ENCODE measurements at regions not wholly inside any gene's neighbourhood (a gene's known extent, or its start where the extent isn't known, plus 50 kb on each side); places are given as distances from the start of the nearest gene placed in this dataset.

DNA sequence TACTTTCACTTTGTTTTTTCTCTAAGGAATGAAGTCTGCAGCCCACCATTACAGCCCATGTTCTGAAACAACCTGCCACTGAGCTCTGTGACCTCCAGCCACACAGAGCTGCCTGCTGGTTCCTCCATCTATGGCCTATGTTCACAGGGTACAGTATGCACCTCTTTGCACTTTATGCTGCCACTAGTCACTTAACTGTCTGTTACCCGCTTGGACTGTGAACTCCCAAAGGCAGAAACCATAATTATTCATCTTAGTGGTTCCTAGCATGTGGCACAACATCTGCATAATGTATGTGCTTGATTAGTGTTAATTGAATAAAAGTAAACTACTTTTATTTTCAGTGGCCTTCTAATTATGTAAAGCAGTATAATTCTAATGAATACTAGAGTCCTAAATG is 95.5 kb upstream of the BET1 start:
- H3K36me3 ChIP-seq (ENCODE audit: control insufficient read depth, insufficient read depth, low read length) = no peaks in the 10 kb centered on the region
- H3K4me1 ChIP-seq (ENCODE audit: control insufficient read depth, insufficient read depth, low read length, poor library complexity, severe bottlenecking) = no peaks in the 10 kb centered on the region
- no peak overlapping the region for H3K27ac ChIP-seq (ENCODE audit: insufficient read depth, low read length, poor library complexity, severe bottlenecking)
- H3K4me3 ChIP-seq (ENCODE audit: insufficient read depth, low read depth, low read length, poor library complexity, severe bottlenecking) = no peak overlapping the region
- H3K27me3 ChIP-seq (replicated peaks; ENCODE audit: control insufficient read depth, insufficient read depth, low read length, poor library complexity, severe bottlenecking) = no peaks in the 10 kb centered on the region
- no peaks in the 10 kb centered on the region for H3K9me3 ChIP-seq (ENCODE audit: control insufficient read depth, low read length)
- DNase-seq = no peak

DNA sequence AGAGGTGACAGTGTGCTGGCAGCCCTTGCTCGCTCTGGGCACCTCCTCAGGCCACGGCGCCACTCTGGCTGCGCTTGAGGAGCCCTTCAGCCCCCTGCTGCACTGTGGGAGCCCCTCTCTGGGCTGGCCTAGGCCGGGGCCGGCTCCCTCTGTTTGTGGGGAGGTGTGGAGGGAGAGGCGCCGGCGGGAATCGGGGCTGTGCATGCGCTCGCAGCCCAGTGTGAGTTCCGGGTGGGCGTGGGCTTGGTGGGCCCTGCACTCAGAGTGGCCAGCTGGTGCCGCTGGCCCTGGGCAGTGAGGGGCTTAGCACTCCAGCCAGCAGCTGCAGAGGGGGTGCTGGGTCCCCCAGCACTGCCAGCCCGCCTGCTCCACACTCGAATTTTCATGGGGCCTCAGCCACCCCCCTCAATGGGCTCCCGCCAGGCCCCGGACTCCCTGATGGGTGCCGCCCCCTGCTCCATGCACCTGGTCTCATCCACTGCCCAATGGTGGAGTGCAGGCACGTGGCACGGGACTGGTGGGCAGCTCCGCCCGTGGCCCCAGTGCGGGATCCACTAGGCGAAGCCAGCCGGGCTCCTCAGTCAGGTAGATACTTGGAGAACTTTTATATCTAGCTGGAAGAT is 96.7 kb upstream of the BET1 start:
- DNase-seq = no peak
- Histone ChIP-seq H3K27me3 (replicated peaks; ENCODE audit: control insufficient read depth, insufficient read depth, low read length, poor library complexity, severe bottlenecking) (no peaks in the 10 kb centered on the region), H3K27ac (ENCODE audit: insufficient read depth, low read length, poor library complexity, severe bottlenecking) (no peak overlapping the region)

DNA sequence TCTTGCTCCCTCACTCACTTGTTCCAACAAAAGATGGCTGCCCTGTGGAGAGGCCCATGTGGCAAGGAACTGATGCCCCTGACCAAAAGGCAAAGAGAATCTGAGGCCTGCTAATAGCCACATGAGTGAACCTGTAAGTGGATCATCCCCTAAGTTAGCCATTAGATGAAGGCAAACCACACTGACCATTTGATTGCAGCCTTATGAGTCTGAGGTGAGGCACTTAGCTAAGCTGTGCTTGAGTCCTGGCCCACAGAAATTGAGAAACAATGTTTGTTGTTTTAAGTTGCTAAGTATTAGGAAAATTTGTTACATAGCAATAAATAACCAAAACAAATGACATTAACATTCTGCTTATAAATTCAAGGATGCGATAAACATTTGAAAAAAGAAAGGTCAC is 100.1 kb upstream of the BET1 start:
- Histone ChIP-seq H3K9me3 (ENCODE audit: control insufficient read depth, low read length) (no peaks in the 10 kb centered on the region), H3K27me3 (replicated peaks; ENCODE audit: control insufficient read depth, insufficient read depth, low read length, poor library complexity, severe bottlenecking) (no peaks in the 10 kb centered on the region), H3K4me1 (ENCODE audit: control insufficient read depth, insufficient read depth, low read length, poor library complexity, severe bottlenecking) (no peaks in the 10 kb centered on the region), H3K4me3 (ENCODE audit: insufficient read depth, low read depth, low read length, poor library complexity, severe bottlenecking) (no peak overlapping the region), H3K27ac (ENCODE audit: insufficient read depth, low read length, poor library complexity, severe bottlenecking) (no peak overlapping the region), H3K36me3 (ENCODE audit: control insufficient read depth, insufficient read depth, low read length) (no peaks in the 10 kb centered on the region)
- no peak for DNase-seq

More for the DNA sequence above, 96.7 kb upstream of the BET1 start:
- Histone ChIP-seq H3K4me1 (ENCODE audit: control insufficient read depth, insufficient read depth, low read length, poor library complexity, severe bottlenecking) (no peaks in the 10 kb centered on the region), H3K9me3 (ENCODE audit: control insufficient read depth, low read length) (no peaks in the 10 kb centered on the region), H3K36me3 (ENCODE audit: control insufficient read depth, insufficient read depth, low read length) (no peaks in the 10 kb centered on the region), H3K4me3 (ENCODE audit: insufficient read depth, low read depth, low read length, poor library complexity, severe bottlenecking) (no peak overlapping the region)

DNA sequence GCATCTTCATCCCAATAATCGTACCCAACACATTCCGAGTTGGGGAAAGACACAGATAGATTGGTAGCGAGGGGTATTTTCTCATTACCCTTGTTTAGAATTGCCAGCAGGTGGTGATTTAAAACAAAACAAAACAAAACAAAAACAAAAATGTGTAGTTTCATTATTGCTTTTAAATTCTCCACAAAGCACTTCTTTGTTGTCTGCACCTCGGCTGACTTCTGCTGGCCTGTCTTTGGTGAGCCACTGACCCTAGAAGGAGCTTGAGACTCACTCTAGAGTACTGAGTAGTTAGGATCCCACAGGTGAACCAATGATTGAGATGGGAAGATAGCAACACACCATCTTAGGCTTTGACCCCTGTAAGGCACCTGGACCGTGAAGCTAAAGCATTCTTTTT is 105.4 kb upstream of the BET1 start:
- no peak for DNase-seq
- no peaks in the 10 kb centered on the region for H3K4me1 ChIP-seq (ENCODE audit: control insufficient read depth, insufficient read depth, low read length, poor library complexity, severe bottlenecking)
- H3K36me3 ChIP-seq (ENCODE audit: control insufficient read depth, insufficient read depth, low read length) = no peaks in the 10 kb centered on the region
- no peak overlapping the region for H3K27ac ChIP-seq (ENCODE audit: insufficient read depth, low read length, poor library complexity, severe bottlenecking)
- H3K4me3 ChIP-seq (ENCODE audit: insufficient read depth, low read depth, low read length, poor library complexity, severe bottlenecking) = no peak overlapping the region
- H3K27me3 ChIP-seq (replicated peaks; ENCODE audit: control insufficient read depth, insufficient read depth, low read length, poor library complexity, severe bottlenecking) = no peaks in the 10 kb centered on the region
- H3K9me3 ChIP-seq (ENCODE audit: control insufficient read depth, low read length) = no peaks in the 10 kb centered on the region

DNA sequence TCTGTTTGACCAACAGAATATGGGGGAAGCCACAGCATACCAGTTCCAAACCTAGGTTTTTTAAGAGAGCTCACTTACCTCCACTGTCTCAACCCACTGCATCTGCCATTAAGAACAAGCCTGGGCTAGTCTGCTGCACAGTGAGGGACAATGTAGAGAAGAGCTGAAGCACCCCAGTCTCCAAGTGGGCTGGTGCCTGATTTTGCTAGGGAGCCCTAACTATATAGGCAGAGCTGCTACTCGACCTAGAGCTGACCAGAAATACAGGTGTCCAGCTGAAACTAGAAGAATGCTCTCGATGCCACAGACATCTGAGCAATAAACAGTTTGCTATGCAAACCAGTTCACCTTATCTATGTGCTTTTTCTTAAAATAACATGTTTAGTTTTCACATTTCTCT is 106.9 kb upstream of the BET1 start:
- H3K36me3 ChIP-seq (ENCODE audit: control insufficient read depth, insufficient read depth, low read length) = no peaks in the 10 kb centered on the region
- no peak overlapping the region for H3K4me3 ChIP-seq (ENCODE audit: insufficient read depth, low read depth, low read length, poor library complexity, severe bottlenecking)
- no peaks in the 10 kb centered on the region for H3K4me1 ChIP-seq (ENCODE audit: control insufficient read depth, insufficient read depth, low read length, poor library complexity, severe bottlenecking)
- no peak for DNase-seq
- H3K27me3 ChIP-seq (replicated peaks; ENCODE audit: control insufficient read depth, insufficient read depth, low read length, poor library complexity, severe bottlenecking) = no peaks in the 10 kb centered on the region
- no peaks in the 10 kb centered on the region for H3K9me3 ChIP-seq (ENCODE audit: control insufficient read depth, low read length)
- no peak overlapping the region for H3K27ac ChIP-seq (ENCODE audit: insufficient read depth, low read length, poor library complexity, severe bottlenecking)

DNA sequence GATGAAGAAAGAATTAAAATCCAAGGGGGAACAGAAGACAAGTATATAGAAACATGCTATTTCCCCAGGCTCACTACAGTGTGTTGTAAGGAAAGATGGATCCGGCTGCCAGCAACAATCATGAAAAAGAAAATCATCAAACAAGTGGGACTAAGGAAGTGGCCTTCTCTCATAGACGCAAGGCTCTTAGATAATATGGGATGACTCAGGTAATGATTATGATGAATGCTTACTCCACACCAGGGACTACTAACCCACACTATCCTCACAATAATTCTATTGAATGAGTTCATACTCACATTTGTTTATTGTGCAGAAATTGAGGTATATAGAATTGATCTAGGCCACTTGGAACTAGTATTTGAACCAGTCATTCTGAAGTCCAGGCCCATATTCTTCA is 111.2 kb upstream of the BET1 start:
- Histone ChIP-seq H3K4me3 (ENCODE audit: insufficient read depth, low read depth, low read length, poor library complexity, severe bottlenecking) (no peak overlapping the region), H3K36me3 (ENCODE audit: control insufficient read depth, insufficient read depth, low read length) (no peaks in the 10 kb centered on the region), H3K27me3 (replicated peaks; ENCODE audit: control insufficient read depth, insufficient read depth, low read length, poor library complexity, severe bottlenecking) (no peaks in the 10 kb centered on the region), H3K4me1 (ENCODE audit: control insufficient read depth, insufficient read depth, low read length, poor library complexity, severe bottlenecking) (no peaks in the 10 kb centered on the region), H3K27ac (ENCODE audit: insufficient read depth, low read length, poor library complexity, severe bottlenecking) (no peak overlapping the region), H3K9me3 (ENCODE audit: control insufficient read depth, low read length) (no peaks in the 10 kb centered on the region)
- DNase-seq = no peak

DNA sequence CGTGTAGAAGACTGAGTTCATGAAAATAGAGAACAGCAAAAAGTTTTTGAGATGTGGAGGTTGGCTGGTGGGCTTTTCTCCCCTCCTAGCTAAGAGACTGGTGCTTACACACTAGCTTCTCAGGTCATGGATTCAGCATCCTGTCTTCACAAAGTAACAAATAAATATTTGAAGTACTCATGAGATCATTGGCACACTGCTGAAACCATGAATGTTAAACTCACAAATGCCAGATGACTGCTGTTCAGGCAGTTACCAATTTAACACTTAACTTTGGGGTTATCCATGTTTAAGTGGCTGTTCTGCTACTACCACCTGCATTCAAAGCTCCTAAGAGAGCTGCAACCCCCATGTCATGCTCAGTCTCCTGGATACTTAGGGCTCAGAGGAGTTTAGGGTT is 119.0 kb upstream of the BET1 start:
- H3K4me3 ChIP-seq (ENCODE audit: insufficient read depth, low read depth, low read length, poor library complexity, severe bottlenecking) = no peak overlapping the region
- H3K27me3 ChIP-seq (replicated peaks; ENCODE audit: control insufficient read depth, insufficient read depth, low read length, poor library complexity, severe bottlenecking) = peaks cover 3% of the 10 kb centered on the region
- no peaks in the 10 kb centered on the region for H3K9me3 ChIP-seq (ENCODE audit: control insufficient read depth, low read length)
- H3K36me3 ChIP-seq (ENCODE audit: control insufficient read depth, insufficient read depth, low read length) = no peaks in the 10 kb centered on the region
- H3K27ac ChIP-seq (ENCODE audit: insufficient read depth, low read length, poor library complexity, severe bottlenecking) = no peak overlapping the region
- no peaks in the 10 kb centered on the region for H3K4me1 ChIP-seq (ENCODE audit: control insufficient read depth, insufficient read depth, low read length, poor library complexity, severe bottlenecking)
- no peak for DNase-seq

DNA sequence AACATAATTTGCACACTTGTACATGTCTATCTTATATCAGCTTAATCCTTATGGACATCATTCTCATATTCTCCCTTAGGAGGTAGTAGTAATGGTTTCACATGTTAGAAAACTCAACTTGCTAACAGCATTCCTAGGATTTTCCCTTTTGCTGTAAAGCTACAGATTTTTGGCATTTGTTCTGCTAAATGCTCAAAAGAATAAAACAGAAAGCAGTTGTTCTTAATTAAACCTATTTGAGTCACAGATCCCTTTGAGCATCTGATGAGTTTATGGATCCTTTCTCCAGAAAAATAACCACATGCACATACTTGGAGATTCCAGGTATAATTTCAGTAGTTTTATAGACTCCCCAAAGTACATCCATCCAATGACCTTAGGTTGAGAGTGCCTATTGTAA is 122.9 kb upstream of the BET1 start:
- no peak overlapping the region for H3K4me3 ChIP-seq (ENCODE audit: insufficient read depth, low read depth, low read length, poor library complexity, severe bottlenecking)

DNA sequence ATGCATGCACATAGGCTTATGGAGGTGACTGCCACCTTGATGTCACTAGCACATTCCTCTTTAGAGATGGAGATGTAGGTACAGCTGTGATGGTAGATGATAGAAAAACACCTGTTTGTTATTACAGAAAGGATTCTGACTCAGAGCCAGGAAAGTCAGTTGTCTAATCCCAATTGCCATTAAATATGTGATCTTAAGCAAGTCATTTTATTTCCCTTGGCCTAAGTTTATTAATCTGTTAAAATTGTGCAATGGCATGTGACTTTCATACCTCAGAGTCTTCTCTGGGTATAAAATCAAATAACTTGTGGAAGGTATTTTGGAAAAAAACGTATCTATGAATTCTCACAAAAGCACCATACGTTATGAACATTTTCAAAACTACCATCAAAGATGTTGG is 123.9 kb upstream of the BET1 start:
- Histone ChIP-seq H3K4me3 (ENCODE audit: insufficient read depth, low read depth, low read length, poor library complexity, severe bottlenecking) (no peak overlapping the region), H3K27ac (ENCODE audit: insufficient read depth, low read length, poor library complexity, severe bottlenecking) (no peak overlapping the region), H3K36me3 (ENCODE audit: control insufficient read depth, insufficient read depth, low read length) (no peaks in the 10 kb centered on the region), H3K9me3 (ENCODE audit: control insufficient read depth, low read length) (no peaks in the 10 kb centered on the region), H3K27me3 (replicated peaks; ENCODE audit: control insufficient read depth, insufficient read depth, low read length, poor library complexity, severe bottlenecking) (peaks cover 3% of the 10 kb centered on the region), H3K4me1 (ENCODE audit: control insufficient read depth, insufficient read depth, low read length, poor library complexity, severe bottlenecking) (no peaks in the 10 kb centered on the region)
- DNase-seq = no peak

More for the DNA sequence above, 122.9 kb upstream of the BET1 start:
- no peak for DNase-seq
- no peaks in the 10 kb centered on the region for H3K4me1 ChIP-seq (ENCODE audit: control insufficient read depth, insufficient read depth, low read length, poor library complexity, severe bottlenecking)
- H3K9me3 ChIP-seq (ENCODE audit: control insufficient read depth, low read length) = no peaks in the 10 kb centered on the region
- H3K27ac ChIP-seq (ENCODE audit: insufficient read depth, low read length, poor library complexity, severe bottlenecking) = no peak overlapping the region
- H3K36me3 ChIP-seq (ENCODE audit: control insufficient read depth, insufficient read depth, low read length) = no peaks in the 10 kb centered on the region
- H3K27me3 ChIP-seq (replicated peaks; ENCODE audit: control insufficient read depth, insufficient read depth, low read length, poor library complexity, severe bottlenecking) = peaks cover 3% of the 10 kb centered on the region

DNA sequence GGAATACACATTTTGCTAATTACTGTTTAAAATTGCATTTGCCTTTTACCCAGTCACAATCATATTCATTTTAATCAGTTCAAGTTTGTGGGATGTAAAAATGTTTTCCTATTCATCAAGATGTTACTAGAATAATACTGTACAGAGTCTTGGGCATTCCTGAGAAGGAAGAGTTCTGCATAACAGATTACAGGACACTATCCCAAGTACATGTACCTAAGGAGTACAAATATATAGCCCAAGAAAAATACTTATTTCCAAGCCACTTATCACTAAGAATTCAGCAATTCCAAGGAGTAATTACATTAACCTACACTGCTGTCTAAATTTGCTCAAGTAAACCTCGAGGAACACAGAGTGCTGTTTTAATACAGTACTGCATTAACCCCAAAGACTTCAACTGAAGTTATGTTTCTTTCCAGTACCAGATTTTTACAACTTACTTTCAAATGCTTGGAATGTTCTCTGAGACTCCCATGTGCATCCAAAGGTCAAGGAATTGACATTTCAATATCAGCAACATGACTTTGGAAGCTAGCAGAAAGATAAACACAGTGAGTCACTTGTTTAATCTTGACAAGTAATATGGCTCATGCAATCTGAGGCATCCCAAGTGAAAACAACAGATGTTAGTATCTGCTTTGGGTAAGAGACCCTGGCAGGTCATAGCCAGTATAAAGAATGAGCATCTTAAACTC is 125.4 kb upstream of the BET1 start:
- Histone ChIP-seq H3K4me1 (ENCODE audit: control insufficient read depth, insufficient read depth, low read length, poor library complexity, severe bottlenecking) (no peaks in the 10 kb centered on the region), H3K27me3 (replicated peaks; ENCODE audit: control insufficient read depth, insufficient read depth, low read length, poor library complexity, severe bottlenecking) (peaks cover 3% of the 10 kb centered on the region), H3K27ac (ENCODE audit: insufficient read depth, low read length, poor library complexity, severe bottlenecking) (no peak overlapping the region), H3K4me3 (ENCODE audit: insufficient read depth, low read depth, low read length, poor library complexity, severe bottlenecking) (no peak overlapping the region), H3K9me3 (ENCODE audit: control insufficient read depth, low read length) (no peaks in the 10 kb centered on the region), H3K36me3 (ENCODE audit: control insufficient read depth, insufficient read depth, low read length) (no peaks in the 10 kb centered on the region)
- DNase-seq = no peak
